Activated CD4-positive, CD25-positive, alpha-beta regulatory T cell treated with anti-CD3 and anti-CD28 coated beads, Interleukin-2, amount 50 U/mL, for 72 hours (primary cell): ENCODE measurements at regions not wholly inside any gene's neighbourhood (a gene's known extent, or its start where the extent isn't known, plus 50 kb on each side); places are given as distances from the start of the nearest gene placed in this dataset.
"Not testable (repeated sequence)": the region's sequence is repeated elsewhere in the genome, so short reads cannot be mapped to it uniquely, and the experiment has no call there.

Source experiments
- DNase-seq: peaks from one replicate; pipeline ENCODE4 v3.0.0; 2021

- DNase-seq: no peak
Observed at GRCh38 chr1:47491341-47491753, 53.5 kb downstream of the FOXD2 start.

- DNase-seq: no peak
Observed at GRCh38 chr1:47495176-47495713, 57.4 kb downstream of the FOXD2 start.

GRCh38 chr1:47498551-47498950, 60.7 kb downstream of the FOXD2 start:
- DNase-seq: no peak

- no peak for DNase-seq
Observed at GRCh38 chr1:47501069-47501468, 63.2 kb downstream of the FOXD2 start.

- DNase-seq: no peak
Observed at GRCh38 chr1:47502746-47503370, 65.0 kb downstream of the FOXD2 start.

- DNase-seq: not testable (repeated sequence)
Observed at GRCh38 chr1:47504840-47505239, 67.0 kb downstream of the FOXD2 start.

- no peak for DNase-seq
Observed at GRCh38 chr1:47505267-47505666, 67.4 kb downstream of the FOXD2 start.

GRCh38 chr1:47506053-47506452, 68.2 kb downstream of the FOXD2 start:
- DNase-seq: no peak

- no peak for DNase-seq
Observed at GRCh38 chr1:47507144-47507543, 69.3 kb downstream of the FOXD2 start.

- no peak for DNase-seq
Observed at GRCh38 chr1:47507881-47508701, 70.2 kb downstream of the FOXD2 start.

- DNase-seq: no peak
Observed at GRCh38 chr1:47508702-47509431, 71.0 kb downstream of the FOXD2 start.

- no peak for DNase-seq
Observed at GRCh38 chr1:47510282-47510811, 72.5 kb downstream of the FOXD2 start.

- no peak for DNase-seq
Observed at GRCh38 chr1:47511825-47512224, 74.0 kb downstream of the FOXD2 start.

- no peak for DNase-seq
Observed at GRCh38 chr1:47513393-47513792, 75.5 kb downstream of the FOXD2 start.

- DNase-seq: no peak
Observed at GRCh38 chr1:47514229-47514628, 76.4 kb downstream of the FOXD2 start.

- DNase-seq: no peak
Observed at GRCh38 chr1:47515164-47515789, 77.4 kb downstream of the FOXD2 start.

GRCh38 chr1:47517946-47518345, 80.1 kb downstream of the FOXD2 start:
- no peak for DNase-seq

- no peak for DNase-seq
Observed at GRCh38 chr1:47519491-47519890, 81.6 kb downstream of the FOXD2 start.

GRCh38 chr1:47519971-47520370, 82.1 kb downstream of the FOXD2 start:
- DNase-seq: no peak

GRCh38 chr1:47521034-47521881, 83.4 kb downstream of the FOXD2 start:
- DNase-seq: no peak

- DNase-seq: no peak
Observed at GRCh38 chr1:47522935-47523834, 85.3 kb downstream of the FOXD2 start.
